Fibroblast of lung (primary cell): ENCODE measurements at regions not wholly inside any gene's neighbourhood (a gene's known extent, or its start where the extent isn't known, plus 50 kb on each side); places are given as distances from the start of the nearest gene placed in this dataset.

Source experiments
- CTCF ChIP-seq, 2 donors: IDR thresholded peaks in 1 of 2; conservative IDR thresholded peaks in 1 of 2; 1 replicate in 1 of 2; 2 replicates in 1 of 2; pipeline ENCODE4 v1.5.1; 2011 to 2012; ENCODE audit warnings: low read length in 2 of 2, control low read depth in 1 of 2, inconsistent platforms in 1 of 2, low read depth in 1 of 2, mild to moderate bottlenecking in 1 of 2
- EZH2 ChIP-seq: IDR thresholded peaks from 2 replicates; pipeline ENCODE4 v1.5.1; 2012; ENCODE audit warnings: low read length, control low read depth, mild to moderate bottlenecking; ENCODE audit errors: missing control alignments

- TF ChIP-seq CTCF (conservative IDR thresholded peaks at IDR 0.05 in 1 of 2, IDR thresholded peaks at IDR 0.05 in 1 of 2; ENCODE audit: low read depth in 1 of 2, low read length in 2 of 2) (no peak), EZH2 (no peak)
These were observed 147.6 kb downstream of the IFI44 start for GRCh38 chr1:78797108-78797781.
